Brain pericyte (primary cell): ENCODE measurements at regions not wholly inside any gene's neighbourhood (a gene's known extent, or its start where the extent isn't known, plus 50 kb on each side); places are given as distances from the start of the nearest gene placed in this dataset.

Experiments used
- DNase-seq: peaks from one replicate; pipeline ENCODE4 v3.0.0-alpha.2; 2012; ENCODE audit warnings: low read depth, low spot score

- DNase-seq: no peak
Measured at GRCh38 chr4:106430797-106431196, 62.2 kb upstream of the GIMD1 start.

- no peak for DNase-seq
Measured at GRCh38 chr4:106429885-106430284, 61.3 kb upstream of the GIMD1 start.

GRCh38 chr4:106426069-106426468 lies 57.5 kb upstream of the GIMD1 start:
- DNase-seq: no peak

GRCh38 chr4:106425576-106425975 lies 57.0 kb upstream of the GIMD1 start:
- no peak for DNase-seq

- DNase-seq: no peak
Measured at GRCh38 chr4:106424426-106424825, 55.8 kb upstream of the GIMD1 start.

- no peak for DNase-seq
Measured at GRCh38 chr4:106423791-106424190, 55.2 kb upstream of the GIMD1 start.

GRCh38 chr4:106422766-106423165 lies 54.2 kb upstream of the GIMD1 start:
- DNase-seq: no peak

GRCh38 chr4:106421441-106422296 lies 53.1 kb upstream of the GIMD1 start:
- DNase-seq: no peak

- DNase-seq: no peak
Measured at GRCh38 chr4:106418444-106418843, 49.9 kb upstream of the GIMD1 start.
